Upper lobe of left lung (tissue), 6 donors: ENCODE measurements at regions not wholly inside any gene's neighbourhood (a gene's known extent, or its start where the extent isn't known, plus 50 kb on each side); places are given as distances from the start of the nearest gene placed in this dataset.

Source experiments
- ATAC-seq, 2 donors: fragments of 200-7000 bp; cut with Tn5 transposase; one replicate each; pipeline ENCODE4 v1.9.1; 2022; ENCODE audit warnings: mild to moderate bottlenecking in 2 of 2, moderate library complexity in 2 of 2; ENCODE audit not compliant: low FRiP score in 2 of 2
- DNase-seq, 2 donors: peaks; one replicate each; pipeline ENCODE4 v3.0.0-alpha.2; 2019 to 2020
- H3K27ac ChIP-seq, 4 donors: fragments of 200-600 bp; sonication (generic); one replicate each; pipeline ENCODE4 v1.5.1; 2016 to 2019
- H3K27me3 ChIP-seq, 4 donors: fragments of 200-600 bp; sonication (generic); one replicate each; pipeline ENCODE4 v1.5.1; 2017 to 2019
- H3K36me3 ChIP-seq, 4 donors: fragments of 200-600 bp; sonication (generic); one replicate each; pipeline ENCODE4 v1.5.1; 2016 to 2019
- H3K4me1 ChIP-seq, 4 donors: fragments of 200-600 bp; sonication (generic); one replicate each; pipeline ENCODE4 v1.5.1; 2018 to 2019
- H3K4me3 ChIP-seq, 4 donors: fragments of 200-600 bp; sonication (generic); one replicate each; pipeline ENCODE4 v1.5.1; 2017 to 2019; ENCODE audit warnings: mild to moderate bottlenecking in 2 of 4, moderate library complexity in 1 of 4
- H3K9me3 ChIP-seq, 4 donors: fragments of 200-600 bp; sonication (generic); one replicate each; pipeline ENCODE4 v1.5.1; 2018 to 2019
- CTCF ChIP-seq, 6 experiments: fragments of 450-650 bp in 4 of 6; fragments of 200-600 bp in 2 of 6; sonication (generic) in 2 of 6; IDR thresholded peaks; one replicate each; pipeline ENCODE4 v1.5.1; 2016 to 2019; ENCODE audit warnings: antibody characterized with exemption in 6 of 6
- EP300 ChIP-seq, 4 donors: sonication (generic); formaldehyde crosslinking; IDR thresholded peaks; one replicate each; pipeline ENCODE4 v1.5.1; 2017; ENCODE audit warnings: antibody characterized with exemption in 4 of 4, control low read depth in 2 of 4
- POLR2A ChIP-seq, 4 donors: fragments of 450-650 bp; IDR thresholded peaks; one replicate each; pipeline ENCODE4 v1.5.1; 2016 to 2017; ENCODE audit warnings: antibody characterized with exemption in 4 of 4, mild to moderate bottlenecking in 2 of 4
- POLR2AphosphoS5 ChIP-seq, 2 donors: sonication (generic); formaldehyde crosslinking; IDR thresholded peaks; one replicate each; pipeline ENCODE4 v1.5.1; 2017; ENCODE audit warnings: antibody characterized with exemption in 2 of 2
- WGBS, 2 donors: methylation state at CpG; one replicate each; pipeline ENCODE4 v1.1.5; 2017 to 2018; 5-methylcytosine and 5-hydroxymethylcytosine counted together
- donor health status: DM: no; HTN: no; CAD: no; lungs with moderate emphysema.
- donor health status: DM: no; HTN: yes; CAD: no; lungs with severe emphysema.

- no peak overlapping the region for H3K4me3 ChIP-seq
- H3K4me1 ChIP-seq: no peaks in the 10 kb centered on the region
- H3K27me3 ChIP-seq: no peaks in the 10 kb centered on the region
- TF ChIP-seq POLR2AphosphoS5 (IDR thresholded peaks at IDR 0.05) (no peak), CTCF (IDR thresholded peaks at IDR 0.05) (no peak), POLR2A (IDR thresholded peaks at IDR 0.05) (no peak), EP300 (IDR thresholded peaks at IDR 0.05) (no peak)
- ATAC-seq (no peak), DNase-seq (no peak)
- H3K9me3 ChIP-seq: no peaks in the 10 kb centered on the region
- 69 to 83% methylated on average over 4 of the region's 4 CpGs for WGBS, 2 donors
- H3K27ac ChIP-seq: no peak overlapping the region
- no peaks in the 10 kb centered on the region for H3K36me3 ChIP-seq
Observed at GRCh38 chr16:65600046-65600445, 478.2 kb upstream of the CDH11 start.

GRCh38 chr16:65598621-65599020 is 476.8 kb upstream of the CDH11 start:
- Histone ChIP-seq H3K27me3 (no peaks in the 10 kb centered on the region), H3K9me3 (no peaks in the 10 kb centered on the region), H3K27ac (no peak overlapping the region), H3K4me3 (no peak overlapping the region), H3K4me1 (no peaks in the 10 kb centered on the region), H3K36me3 (no peaks in the 10 kb centered on the region)
- no peak for ATAC-seq
- 76 to 83% methylated on average over 3 of the region's 3 CpGs for WGBS, 2 donors
- no peak for DNase-seq
- TF ChIP-seq POLR2A (IDR thresholded peaks at IDR 0.05) (no peak), CTCF (IDR thresholded peaks at IDR 0.05) (no peak), POLR2AphosphoS5 (IDR thresholded peaks at IDR 0.05) (no peak), EP300 (IDR thresholded peaks at IDR 0.05) (no peak)

- H3K36me3 ChIP-seq: no peaks in the 10 kb centered on the region
- no peak for ATAC-seq
- H3K27me3 ChIP-seq: no peaks in the 10 kb centered on the region
- DNase-seq: no peak
- TF ChIP-seq EP300 (IDR thresholded peaks at IDR 0.05) (no peak), POLR2AphosphoS5 (IDR thresholded peaks at IDR 0.05) (no peak), CTCF (IDR thresholded peaks at IDR 0.05) (no peak), POLR2A (IDR thresholded peaks at IDR 0.05) (no peak)
- H3K4me1 ChIP-seq: no peaks in the 10 kb centered on the region
- no peaks in the 10 kb centered on the region for H3K9me3 ChIP-seq
- H3K27ac ChIP-seq: no peak overlapping the region
- H3K4me3 ChIP-seq: no peak overlapping the region
- WGBS, 2 donors: 64 to 68% methylated on average over 3 of the region's 3 CpGs
Observed at GRCh38 chr16:65583498-65583897, 461.6 kb upstream of the CDH11 start.

- Histone ChIP-seq H3K9me3 (no peaks in the 10 kb centered on the region), H3K36me3 (no peaks in the 10 kb centered on the region), H3K27ac (no peak overlapping the region), H3K27me3 (no peaks in the 10 kb centered on the region), H3K4me1 (no peaks in the 10 kb centered on the region), H3K4me3 (no peak overlapping the region)
- ATAC-seq: no peak
- DNase-seq: no peak
- TF ChIP-seq POLR2A (IDR thresholded peaks at IDR 0.05) (no peak), CTCF (IDR thresholded peaks at IDR 0.05) (no peak), POLR2AphosphoS5 (IDR thresholded peaks at IDR 0.05) (no peak), EP300 (IDR thresholded peaks at IDR 0.05) (no peak)
- WGBS, 2 donors: 47 to 65% methylated on average over 6 of the region's 6 CpGs
Observed at GRCh38 chr16:65579050-65579449, 457.2 kb upstream of the CDH11 start.

- ATAC-seq: no peak
Observed at GRCh38 chr16:65576631-65577030, 454.8 kb upstream of the CDH11 start.

More at GRCh38 chr16:65576631-65577030, 454.8 kb upstream of the CDH11 start:
- 78 to 81% methylated on average over 10 of the region's 10 CpGs for WGBS, 2 donors
- Histone ChIP-seq H3K27me3 (no peaks in the 10 kb centered on the region), H3K4me1 (no peaks in the 10 kb centered on the region), H3K36me3 (no peaks in the 10 kb centered on the region), H3K9me3 (no peaks in the 10 kb centered on the region), H3K27ac (no peak overlapping the region), H3K4me3 (no peak overlapping the region)
- TF ChIP-seq POLR2AphosphoS5 (IDR thresholded peaks at IDR 0.05) (no peak), POLR2A (IDR thresholded peaks at IDR 0.05) (no peak), EP300 (IDR thresholded peaks at IDR 0.05) (no peak), CTCF (IDR thresholded peaks at IDR 0.05) (no peak)
- DNase-seq: peak in 1 of 2 donors; percentile 20
